Adrenal gland (tissue), 9 donors: ENCODE measurements at regions not wholly inside any gene's neighbourhood (a gene's known extent, or its start where the extent isn't known, plus 50 kb on each side); places are given as distances from the start of the nearest gene placed in this dataset.
A peak's percentile ranks its signal among the peaks of the same experiment; 100 is the strongest.
"Not testable (repeated sequence)": the region's sequence is repeated elsewhere in the genome, so short reads cannot be mapped to it uniquely, and the experiment has no call there.

Experiments
- DNase-seq, 7 donors: peaks; one replicate each; pipeline ENCODE4 v3.0.0-alpha.2; 2019 to 2020
- H3K27ac ChIP-seq, 5 donors: fragments of 200-600 bp; sonication (generic) in 4 of 5; 1 replicate in 3 of 5; 2 replicates in 2 of 5; pipeline versions ENCODE4 v1.5.1 to v1.8.0; 2016 to 2020; ENCODE audit warnings: mild to moderate bottlenecking in 1 of 5
- H3K27me3 ChIP-seq: fragments of 200-600 bp; 2 replicates; pipeline ENCODE4 v1.8.0; 2021
- H3K36me3 ChIP-seq, 2 donors: fragments of 200-600 bp; replicated peaks in 1 of 2; 1 replicate in 1 of 2; 2 replicates in 1 of 2; pipeline versions ENCODE4 v1.5.1 to v1.8.0; 2018 to 2022
- H3K4me1 ChIP-seq, 2 donors: fragments of 200-600 bp; replicated peaks in 1 of 2; 1 replicate in 1 of 2; 2 replicates in 1 of 2; pipeline versions ENCODE4 v1.5.1 to v1.8.0; 2018 to 2021
- H3K4me3 ChIP-seq, 4 donors: fragments of 200-600 bp; sonication (generic) in 3 of 4; one replicate each; pipeline ENCODE4 v1.5.1; 2016 to 2018
- H3K9me3 ChIP-seq, 3 donors: fragments of 200-600 bp; sonication (generic) in 1 of 3; replicated peaks in 1 of 3; 1 replicate in 2 of 3; 2 replicates in 1 of 3; pipeline versions ENCODE4 v1.5.1 to v1.8.0; 2016 to 2021
- POLR2A ChIP-seq, 2 donors: fragments of 450-650 bp; IDR thresholded peaks; one replicate each; pipeline ENCODE4 v1.6.1; 2017; ENCODE audit warnings: antibody characterized with exemption in 2 of 2, mild to moderate bottlenecking in 2 of 2, moderate library complexity in 1 of 2
- WGBS, 4 donors: extraction: QIAGEN DNeasy Blood & Tissue Kit in 2 of 4; methylation state at CpG; one replicate each; pipeline versions ENCODE4 v1.1.5 to v1.1.7; 2013 to 2017; 5-methylcytosine and 5-hydroxymethylcytosine counted together
- intact Hi-C, 2 donors: fragments of 100-400 bp; cut with DNase I; formaldehyde crosslinking; loops; one replicate each; pipeline versions ENCODE4 v1.14.1 to v1.15.0; 2022 to 2023
- TF ChIP-seq, protein P1 (sequence below), 6 experiments: fragments of 450-650 bp in 4 of 6; fragments of 200-600 bp in 2 of 6; sonication (generic) in 1 of 6; IDR thresholded peaks; 1 replicate in 5 of 6; 2 replicates in 1 of 6; pipeline versions ENCODE4 v1.5.1 to v1.8.0; 2016 to 2021; ENCODE audit warnings: antibody characterized with exemption in 6 of 6, mild to moderate bottlenecking in 2 of 6, moderate library complexity in 1 of 6
- donor health status: healthy with polysubstance abuse.
- donor health status: Bipolar disorder and iron deficiency.
- donor health status: DM: yes; HTN: yes; CAD: no.
- donor health status: DM: no; HTN: no; CAD: no.
- donor health status: DM: no; HTN: no; CAD: no.

- intact Hi-C loops = no loop called here
- WGBS, 4 donors = 89 to 91% (median 90%) methylated on average over 3 to 5 of the region's 5 CpGs
Observed at GRCh38 chr10:28909875-28910274, 232.6 kb downstream of the BAMBI start.

GRCh38 chr10:28910956-28911355, 233.6 kb downstream of the BAMBI start:
- WGBS, 4 donors = 50 to 65% (median 58%) methylated on average over 3 of the region's 3 CpGs
- Histone ChIP-seq H3K36me3 (no peaks in the 10 kb centered on the region), H3K4me3 (no peak overlapping the region), H3K9me3 (no peaks in the 10 kb centered on the region), H3K4me1 (no peaks in the 10 kb centered on the region), H3K27me3 (no peaks in the 10 kb centered on the region), H3K27ac (peak overlapping the region in 1 of 5 donors; percentile 30)
- DNase-seq = no peak
- TF ChIP-seq, protein P1, sequence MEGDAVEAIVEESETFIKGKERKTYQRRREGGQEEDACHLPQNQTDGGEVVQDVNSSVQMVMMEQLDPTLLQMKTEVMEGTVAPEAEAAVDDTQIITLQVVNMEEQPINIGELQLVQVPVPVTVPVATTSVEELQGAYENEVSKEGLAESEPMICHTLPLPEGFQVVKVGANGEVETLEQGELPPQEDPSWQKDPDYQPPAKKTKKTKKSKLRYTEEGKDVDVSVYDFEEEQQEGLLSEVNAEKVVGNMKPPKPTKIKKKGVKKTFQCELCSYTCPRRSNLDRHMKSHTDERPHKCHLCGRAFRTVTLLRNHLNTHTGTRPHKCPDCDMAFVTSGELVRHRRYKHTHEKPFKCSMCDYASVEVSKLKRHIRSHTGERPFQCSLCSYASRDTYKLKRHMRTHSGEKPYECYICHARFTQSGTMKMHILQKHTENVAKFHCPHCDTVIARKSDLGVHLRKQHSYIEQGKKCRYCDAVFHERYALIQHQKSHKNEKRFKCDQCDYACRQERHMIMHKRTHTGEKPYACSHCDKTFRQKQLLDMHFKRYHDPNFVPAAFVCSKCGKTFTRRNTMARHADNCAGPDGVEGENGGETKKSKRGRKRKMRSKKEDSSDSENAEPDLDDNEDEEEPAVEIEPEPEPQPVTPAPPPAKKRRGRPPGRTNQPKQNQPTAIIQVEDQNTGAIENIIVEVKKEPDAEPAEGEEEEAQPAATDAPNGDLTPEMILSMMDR (IDR thresholded peaks at IDR 0.05) = no peak
- TF ChIP-seq POLR2A (IDR thresholded peaks at IDR 0.05) = no peak
- intact Hi-C loops = no loop called here

More at GRCh38 chr10:28909875-28910274, 232.6 kb downstream of the BAMBI start:
- no peak for TF ChIP-seq POLR2A (IDR thresholded peaks at IDR 0.05)
- TF ChIP-seq, protein P1 (IDR thresholded peaks at IDR 0.05) = no peak
- no peak overlapping the region for H3K4me3 ChIP-seq
- no peaks in the 10 kb centered on the region for H3K27me3 ChIP-seq
- DNase-seq = no peak
- no peaks in the 10 kb centered on the region for H3K36me3 ChIP-seq
- no peaks in the 10 kb centered on the region for H3K9me3 ChIP-seq
- no peaks in the 10 kb centered on the region for H3K4me1 ChIP-seq
- H3K27ac ChIP-seq = no peak overlapping the region

- DNase-seq, H3K27me3 ChIP-seq: not testable (repeated sequence)
- peak overlapping the region in 1 of 5 donors; percentile 30 for H3K27ac ChIP-seq
Observed at GRCh38 chr10:28911511-28911910, 234.2 kb downstream of the BAMBI start.

DNA sequence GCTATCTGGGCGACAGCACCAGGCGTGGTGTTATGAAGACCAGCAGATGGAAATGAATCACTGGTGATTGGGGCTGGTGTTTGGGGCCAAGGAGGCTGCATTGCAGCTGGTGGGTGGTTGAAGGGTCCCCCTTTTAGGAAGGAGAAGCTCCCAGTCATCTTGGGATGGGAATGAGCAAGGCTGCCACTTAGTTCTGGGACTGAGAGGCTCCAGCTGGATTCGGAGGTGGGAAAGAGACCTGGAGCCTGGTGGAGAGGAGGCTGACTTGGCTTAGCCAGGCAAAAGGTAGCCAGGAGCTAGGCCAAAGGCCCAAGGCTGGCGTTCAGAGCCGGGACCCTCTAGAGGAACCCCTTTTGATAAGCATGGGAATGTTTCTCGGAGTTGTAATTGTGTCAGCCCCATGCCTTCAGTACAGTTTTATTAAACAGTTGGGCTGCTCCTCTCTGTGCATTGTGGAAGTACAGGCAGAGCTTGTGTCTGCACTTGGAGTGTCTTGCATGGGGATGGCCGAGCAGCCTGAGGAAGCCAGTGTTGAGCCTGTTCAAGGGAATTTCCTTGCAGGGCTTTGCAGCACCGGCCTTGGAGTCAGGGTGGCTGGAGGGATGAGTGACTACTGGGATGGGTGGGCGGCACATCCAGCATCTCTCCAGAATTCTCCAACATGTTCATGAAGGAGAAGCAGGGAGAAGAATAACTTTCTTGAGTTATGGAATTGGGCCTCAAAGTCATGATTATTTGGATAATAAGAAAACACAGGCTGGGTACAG, 234.9 kb downstream of the BAMBI start:
- H3K4me1 ChIP-seq = no peaks in the 10 kb centered on the region
- TF ChIP-seq POLR2A (IDR thresholded peaks at IDR 0.05) = no peak
- TF ChIP-seq, protein P1 (IDR thresholded peaks at IDR 0.05) = no peak
- no peaks in the 10 kb centered on the region for H3K36me3 ChIP-seq
- H3K4me3 ChIP-seq = no peak overlapping the region
- no peaks in the 10 kb centered on the region for H3K27me3 ChIP-seq
- intact Hi-C loops = no loop called here
- no peak overlapping the region for H3K27ac ChIP-seq
- no peak for DNase-seq
- H3K9me3 ChIP-seq = no peaks in the 10 kb centered on the region
- WGBS, 4 donors = 89 to 96% (median 94%) methylated on average over 8 to 9 of the region's 9 CpGs

More at GRCh38 chr10:28911511-28911910, 234.2 kb downstream of the BAMBI start:
- intact Hi-C loops, H3K9me3 ChIP-seq, H3K4me3 ChIP-seq, H3K4me1 ChIP-seq, H3K36me3 ChIP-seq: not testable (repeated sequence)
- WGBS, 4 donors = 84 to 90% (median 86%) methylated on average over 8 of the region's 8 CpGs
